ENCODE measurements at regions not wholly inside any gene's neighbourhood (a gene's known extent, or its start where the extent isn't known, plus 50 kb on each side); places are given as distances from the start of the nearest gene placed in this dataset.

DNA sequence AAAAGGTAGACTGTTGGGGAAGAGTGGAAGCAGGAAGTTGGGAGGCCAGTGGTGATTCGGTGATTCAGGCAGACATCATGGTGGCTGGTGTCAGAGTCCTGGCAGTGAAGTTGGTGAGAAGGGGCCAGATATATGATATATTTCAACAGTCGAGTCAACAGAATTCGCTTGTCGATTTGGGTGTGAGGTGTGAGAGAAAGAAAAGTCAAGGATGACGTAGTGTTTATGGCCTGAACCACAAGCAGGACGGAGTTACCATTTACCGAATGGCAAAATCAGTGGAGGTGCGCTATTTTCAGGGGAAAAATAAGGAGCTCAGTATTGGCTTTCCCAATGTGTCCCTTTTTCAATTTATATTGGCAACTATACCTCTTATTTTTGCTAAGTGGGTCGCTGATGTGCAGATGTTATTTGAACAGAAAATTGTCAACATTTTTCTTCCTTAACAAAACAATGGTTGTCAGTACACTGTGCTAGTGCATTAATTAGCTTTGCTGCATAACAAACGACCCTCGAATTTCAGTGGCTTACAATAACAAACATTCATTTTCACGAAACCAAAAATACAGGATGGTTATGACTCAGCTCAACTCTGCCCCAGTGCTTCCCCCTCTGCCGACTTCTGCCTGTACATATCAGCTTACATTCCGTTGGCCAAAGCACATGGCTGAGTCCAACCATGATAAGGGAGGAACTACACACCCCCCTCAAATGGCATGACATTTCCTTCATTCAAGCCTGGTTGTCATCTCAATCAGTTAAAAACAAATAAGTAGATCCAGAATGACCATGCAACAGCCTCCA, 255.0 kb upstream of the ZFP64 start:
- no peaks in the 10 kb centered on the region for H3K9me3 ChIP-seq
- H3K27me3 ChIP-seq = peaks cover 10% of the 10 kb centered on the region
- no peaks in the 10 kb centered on the region for H3K36me3 ChIP-seq
- H3K4me1 ChIP-seq = no peaks in the 10 kb centered on the region
- WGBS, 2 donors (ENCODE audit: low coverage in 1 of 2) = 77 to 82% methylated on average over 13 to 14 of the region's 14 CpGs
- no peak overlapping the region for H3K4me3 ChIP-seq
- no peak for TF ChIP-seq POLR2A (IDR thresholded peaks at IDR 0.05)
- no peak for TF ChIP-seq POLR2AphosphoS5 (IDR thresholded peaks at IDR 0.05)
- TF ChIP-seq EP300 (IDR thresholded peaks at IDR 0.05) = no peak
- TF ChIP-seq, protein P1, sequence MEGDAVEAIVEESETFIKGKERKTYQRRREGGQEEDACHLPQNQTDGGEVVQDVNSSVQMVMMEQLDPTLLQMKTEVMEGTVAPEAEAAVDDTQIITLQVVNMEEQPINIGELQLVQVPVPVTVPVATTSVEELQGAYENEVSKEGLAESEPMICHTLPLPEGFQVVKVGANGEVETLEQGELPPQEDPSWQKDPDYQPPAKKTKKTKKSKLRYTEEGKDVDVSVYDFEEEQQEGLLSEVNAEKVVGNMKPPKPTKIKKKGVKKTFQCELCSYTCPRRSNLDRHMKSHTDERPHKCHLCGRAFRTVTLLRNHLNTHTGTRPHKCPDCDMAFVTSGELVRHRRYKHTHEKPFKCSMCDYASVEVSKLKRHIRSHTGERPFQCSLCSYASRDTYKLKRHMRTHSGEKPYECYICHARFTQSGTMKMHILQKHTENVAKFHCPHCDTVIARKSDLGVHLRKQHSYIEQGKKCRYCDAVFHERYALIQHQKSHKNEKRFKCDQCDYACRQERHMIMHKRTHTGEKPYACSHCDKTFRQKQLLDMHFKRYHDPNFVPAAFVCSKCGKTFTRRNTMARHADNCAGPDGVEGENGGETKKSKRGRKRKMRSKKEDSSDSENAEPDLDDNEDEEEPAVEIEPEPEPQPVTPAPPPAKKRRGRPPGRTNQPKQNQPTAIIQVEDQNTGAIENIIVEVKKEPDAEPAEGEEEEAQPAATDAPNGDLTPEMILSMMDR (IDR thresholded peaks at IDR 0.05) = no peak
- no peak for ATAC-seq
- H3K27ac ChIP-seq = no peak overlapping the region

DNA sequence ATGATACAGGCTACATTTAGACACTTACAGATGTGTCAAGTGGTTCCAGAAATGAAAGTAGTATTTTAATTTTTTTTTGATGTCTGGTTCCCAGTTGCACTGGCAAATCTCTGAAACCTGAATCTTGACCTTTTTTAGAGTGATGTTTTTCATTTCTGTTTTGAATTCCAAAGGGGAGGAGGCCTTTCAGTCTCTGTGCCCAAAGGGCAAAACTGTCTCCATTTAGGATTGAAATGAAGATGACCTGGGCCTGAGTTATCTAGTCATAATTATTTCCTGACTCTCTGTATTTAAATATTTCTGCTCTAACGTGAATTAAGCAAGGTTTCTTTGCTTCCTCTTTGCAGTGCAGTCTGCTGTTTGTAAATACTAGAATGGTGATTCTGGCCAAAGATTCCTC, 252.9 kb upstream of the ZFP64 start:
- no peak overlapping the region for H3K4me3 ChIP-seq
- no peak for ATAC-seq
- no peak overlapping the region for H3K27ac ChIP-seq
- H3K9me3 ChIP-seq = no peaks in the 10 kb centered on the region
- H3K36me3 ChIP-seq = no peaks in the 10 kb centered on the region
- H3K27me3 ChIP-seq = peaks cover 10% of the 10 kb centered on the region
- no peaks in the 10 kb centered on the region for H3K4me1 ChIP-seq
- TF ChIP-seq, protein P1 (IDR thresholded peaks at IDR 0.05) = no peak
- TF ChIP-seq EP300 (IDR thresholded peaks at IDR 0.05) (no peak), POLR2A (IDR thresholded peaks at IDR 0.05) (no peak), POLR2AphosphoS5 (IDR thresholded peaks at IDR 0.05) (no peak)
- WGBS, 2 donors (ENCODE audit: low coverage in 1 of 2) = 38 to 62% methylated on average over 1 of the region's 1 CpG

DNA sequence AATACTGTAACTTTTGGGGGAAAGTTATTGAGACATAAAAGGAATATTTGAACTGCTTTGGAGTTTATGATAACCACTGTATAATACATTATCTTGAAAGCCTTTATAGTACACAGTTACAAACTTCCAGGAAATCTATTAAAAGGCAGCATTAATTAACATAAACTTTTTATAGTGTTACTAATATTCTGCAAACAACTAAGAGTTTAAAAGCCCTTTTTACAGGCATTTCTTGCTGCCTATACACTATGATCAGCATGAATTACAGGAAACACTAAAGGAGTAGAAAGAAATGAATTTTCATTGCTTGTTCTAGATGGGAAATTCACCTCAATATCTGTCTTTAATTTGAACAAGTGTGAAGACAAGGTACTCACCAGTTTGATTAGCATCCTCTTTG, 252.3 kb upstream of the ZFP64 start:
- no peak for ATAC-seq
- H3K4me3 ChIP-seq = no peak overlapping the region
- no peak overlapping the region for H3K27ac ChIP-seq
- no peaks in the 10 kb centered on the region for H3K36me3 ChIP-seq
- no peaks in the 10 kb centered on the region for H3K9me3 ChIP-seq
- no peaks in the 10 kb centered on the region for H3K4me1 ChIP-seq
- peaks cover 10% of the 10 kb centered on the region for H3K27me3 ChIP-seq
- TF ChIP-seq POLR2AphosphoS5 (IDR thresholded peaks at IDR 0.05) = no peak
- TF ChIP-seq EP300 (IDR thresholded peaks at IDR 0.05) = no peak
- TF ChIP-seq, protein P1 (IDR thresholded peaks at IDR 0.05) = no peak
- TF ChIP-seq POLR2A (IDR thresholded peaks at IDR 0.05) = no peak

DNA sequence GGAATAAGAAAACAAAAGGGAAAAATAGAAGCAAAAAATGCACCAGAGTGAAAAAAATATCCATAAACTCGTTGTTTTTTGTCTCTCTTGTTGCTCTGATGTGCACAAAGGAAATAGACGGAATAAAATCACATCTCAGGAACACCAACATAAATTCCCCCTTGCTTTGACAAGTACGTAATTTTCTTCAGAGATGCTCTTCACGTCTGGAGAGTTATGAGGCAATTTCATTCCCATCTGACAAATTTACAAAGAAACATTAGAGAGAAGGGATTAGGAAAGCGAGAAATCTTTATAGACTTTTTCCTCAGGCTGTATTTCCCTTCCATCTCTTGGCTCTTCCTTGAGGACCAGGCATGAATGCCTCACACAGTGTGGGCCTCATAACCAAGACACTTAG, 250.1 kb upstream of the ZFP64 start:
- no peak overlapping the region for H3K4me3 ChIP-seq
- no peak for ATAC-seq
- H3K9me3 ChIP-seq = no peaks in the 10 kb centered on the region
- no peaks in the 10 kb centered on the region for H3K4me1 ChIP-seq
- no peak overlapping the region for H3K27ac ChIP-seq
- no peaks in the 10 kb centered on the region for H3K36me3 ChIP-seq
- H3K27me3 ChIP-seq = peaks cover 4% of the 10 kb centered on the region
- TF ChIP-seq, protein P1 (IDR thresholded peaks at IDR 0.05) = no peak
- TF ChIP-seq POLR2A (IDR thresholded peaks at IDR 0.05) (no peak), POLR2AphosphoS5 (IDR thresholded peaks at IDR 0.05) (no peak), EP300 (IDR thresholded peaks at IDR 0.05) (no peak)
- 70 to 100% methylated on average over 1 to 5 of the region's 5 CpGs for WGBS, 2 donors (ENCODE audit: low coverage in 1 of 2)

DNA sequence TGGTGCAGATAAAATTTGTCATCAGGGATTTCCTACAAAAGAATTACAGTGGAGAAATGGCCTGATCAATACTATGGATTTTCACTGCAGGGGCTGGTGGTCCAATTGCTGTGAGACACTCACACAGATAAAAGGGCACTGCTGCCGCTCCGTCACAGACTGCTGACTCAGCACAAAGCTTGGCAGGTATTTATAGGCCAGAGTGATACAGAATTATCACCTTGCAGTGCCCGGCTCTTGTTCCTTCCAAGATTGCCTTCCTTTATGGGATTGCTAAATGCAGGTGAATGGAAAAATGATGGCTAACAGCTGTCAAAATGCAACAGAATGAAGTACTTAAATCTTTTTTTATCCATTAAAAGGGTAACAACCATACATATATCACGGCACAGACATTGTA, 247.8 kb upstream of the ZFP64 start:
- H3K27me3 ChIP-seq = no peaks in the 10 kb centered on the region
- no peak for ATAC-seq
- no peak overlapping the region for H3K27ac ChIP-seq
- H3K4me3 ChIP-seq = no peak overlapping the region
- no peaks in the 10 kb centered on the region for H3K9me3 ChIP-seq
- no peaks in the 10 kb centered on the region for H3K4me1 ChIP-seq
- TF ChIP-seq, protein P1 (IDR thresholded peaks at IDR 0.05) = no peak
- TF ChIP-seq POLR2A (IDR thresholded peaks at IDR 0.05) (no peak), POLR2AphosphoS5 (IDR thresholded peaks at IDR 0.05) (no peak), EP300 (IDR thresholded peaks at IDR 0.05) (no peak)
- 89 to 93% methylated on average over 1 to 4 of the region's 4 CpGs for WGBS, 2 donors (ENCODE audit: low coverage in 1 of 2)
- H3K36me3 ChIP-seq = no peaks in the 10 kb centered on the region

All from gastroesophageal sphincter (tissue), 4 donors.